ENCODE measurements at regions not wholly inside any gene's neighbourhood (a gene's known extent, or its start where the extent isn't known, plus 50 kb on each side); places are given as distances from the start of the nearest gene placed in this dataset.
A peak's percentile ranks its signal among the peaks of the same experiment; 100 is the strongest.

GRCh38 chr5:89283728-89284493 is 400.9 kb upstream of the MEF2C start:
- peak; percentile 29 for TF ChIP-seq CTCF (conservative IDR thresholded peaks at IDR 0.05; ENCODE audit: low read depth, low read length)
- no peak overlapping the region for H3K4me3 ChIP-seq (ENCODE audit: low read length)
- no peak for DNase-seq (ENCODE audit: low read depth)

GRCh38 chr5:89282554-89283510 is 399.8 kb upstream of the MEF2C start:
- DNase-seq (ENCODE audit: low read depth) = peak; percentile 89
- no peak overlapping the region for H3K4me3 ChIP-seq (ENCODE audit: low read length)
- TF ChIP-seq CTCF (conservative IDR thresholded peaks at IDR 0.05; ENCODE audit: low read depth, low read length) = no peak

- no peak for TF ChIP-seq CTCF (conservative IDR thresholded peaks at IDR 0.05; ENCODE audit: low read depth, low read length)
- H3K4me3 ChIP-seq (ENCODE audit: low read length) = no peak overlapping the region
- no peak for DNase-seq (ENCODE audit: low read depth)
Observed at GRCh38 chr5:89281766-89282553, 399.0 kb upstream of the MEF2C start.

- no peak for TF ChIP-seq CTCF (conservative IDR thresholded peaks at IDR 0.05; ENCODE audit: low read depth, low read length)
- no peak overlapping the region for H3K4me3 ChIP-seq (ENCODE audit: low read length)
- DNase-seq (ENCODE audit: low read depth) = no peak
Observed at GRCh38 chr5:89281211-89281610, 398.2 kb upstream of the MEF2C start.

- no peak for TF ChIP-seq CTCF (conservative IDR thresholded peaks at IDR 0.05; ENCODE audit: low read depth, low read length)
- H3K4me3 ChIP-seq (ENCODE audit: low read length) = no peak overlapping the region
- peak; percentile 88 for DNase-seq (ENCODE audit: low read depth)
Observed at GRCh38 chr5:89280103-89281037, 397.4 kb upstream of the MEF2C start.

Data from retinal pigment epithelial cell (primary cell).